ENCODE measurements at regions not wholly inside any gene's neighbourhood (a gene's known extent, or its start where the extent isn't known, plus 50 kb on each side); places are given as distances from the start of the nearest gene placed in this dataset.

- TF ChIP-seq, protein P1, sequence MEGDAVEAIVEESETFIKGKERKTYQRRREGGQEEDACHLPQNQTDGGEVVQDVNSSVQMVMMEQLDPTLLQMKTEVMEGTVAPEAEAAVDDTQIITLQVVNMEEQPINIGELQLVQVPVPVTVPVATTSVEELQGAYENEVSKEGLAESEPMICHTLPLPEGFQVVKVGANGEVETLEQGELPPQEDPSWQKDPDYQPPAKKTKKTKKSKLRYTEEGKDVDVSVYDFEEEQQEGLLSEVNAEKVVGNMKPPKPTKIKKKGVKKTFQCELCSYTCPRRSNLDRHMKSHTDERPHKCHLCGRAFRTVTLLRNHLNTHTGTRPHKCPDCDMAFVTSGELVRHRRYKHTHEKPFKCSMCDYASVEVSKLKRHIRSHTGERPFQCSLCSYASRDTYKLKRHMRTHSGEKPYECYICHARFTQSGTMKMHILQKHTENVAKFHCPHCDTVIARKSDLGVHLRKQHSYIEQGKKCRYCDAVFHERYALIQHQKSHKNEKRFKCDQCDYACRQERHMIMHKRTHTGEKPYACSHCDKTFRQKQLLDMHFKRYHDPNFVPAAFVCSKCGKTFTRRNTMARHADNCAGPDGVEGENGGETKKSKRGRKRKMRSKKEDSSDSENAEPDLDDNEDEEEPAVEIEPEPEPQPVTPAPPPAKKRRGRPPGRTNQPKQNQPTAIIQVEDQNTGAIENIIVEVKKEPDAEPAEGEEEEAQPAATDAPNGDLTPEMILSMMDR (IDR thresholded peaks at IDR 0.05): no peak
- TF ChIP-seq POLR2A (IDR thresholded peaks at IDR 0.05): no peak
Measured at GRCh38 chr2:120441744-120442471, 96.0 kb downstream of the INHBB start.
